ENCODE measurements at regions not wholly inside any gene's neighbourhood (a gene's known extent, or its start where the extent isn't known, plus 50 kb on each side); places are given as distances from the start of the nearest gene placed in this dataset.

DNA sequence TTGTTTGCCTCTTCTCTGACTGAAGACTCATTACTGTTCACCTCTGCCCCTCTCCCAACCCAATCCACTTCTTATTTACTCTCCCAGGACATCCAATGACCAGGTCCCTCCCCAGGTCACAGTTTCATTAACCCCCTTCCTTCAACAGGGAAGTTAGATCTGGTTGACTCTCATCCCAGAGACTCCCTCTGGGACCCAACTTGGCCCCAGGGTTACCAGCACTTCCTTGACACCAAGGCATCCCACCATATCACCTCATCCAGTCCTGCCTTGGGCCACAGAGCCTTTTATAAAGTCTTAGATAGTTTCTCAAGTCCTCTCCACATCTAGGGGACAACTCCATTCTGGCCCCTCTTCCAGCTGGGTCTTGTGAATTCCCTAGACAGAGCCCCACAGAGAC, 470.6 kb upstream of the TSHZ3 start:
- ATAC-seq (no peak), DNase-seq (no peak)
- Histone ChIP-seq H3K27ac (no peak overlapping the region), H3K27me3 (ENCODE audit: low read depth) (no peaks in the 10 kb centered on the region), H3K4me3 (no peak overlapping the region), H3K36me3 (no peaks in the 10 kb centered on the region), H3K4me1 (peaks cover 8% of the 10 kb centered on the region), H3K9me3 (no peaks in the 10 kb centered on the region)
- TF ChIP-seq, protein P1, sequence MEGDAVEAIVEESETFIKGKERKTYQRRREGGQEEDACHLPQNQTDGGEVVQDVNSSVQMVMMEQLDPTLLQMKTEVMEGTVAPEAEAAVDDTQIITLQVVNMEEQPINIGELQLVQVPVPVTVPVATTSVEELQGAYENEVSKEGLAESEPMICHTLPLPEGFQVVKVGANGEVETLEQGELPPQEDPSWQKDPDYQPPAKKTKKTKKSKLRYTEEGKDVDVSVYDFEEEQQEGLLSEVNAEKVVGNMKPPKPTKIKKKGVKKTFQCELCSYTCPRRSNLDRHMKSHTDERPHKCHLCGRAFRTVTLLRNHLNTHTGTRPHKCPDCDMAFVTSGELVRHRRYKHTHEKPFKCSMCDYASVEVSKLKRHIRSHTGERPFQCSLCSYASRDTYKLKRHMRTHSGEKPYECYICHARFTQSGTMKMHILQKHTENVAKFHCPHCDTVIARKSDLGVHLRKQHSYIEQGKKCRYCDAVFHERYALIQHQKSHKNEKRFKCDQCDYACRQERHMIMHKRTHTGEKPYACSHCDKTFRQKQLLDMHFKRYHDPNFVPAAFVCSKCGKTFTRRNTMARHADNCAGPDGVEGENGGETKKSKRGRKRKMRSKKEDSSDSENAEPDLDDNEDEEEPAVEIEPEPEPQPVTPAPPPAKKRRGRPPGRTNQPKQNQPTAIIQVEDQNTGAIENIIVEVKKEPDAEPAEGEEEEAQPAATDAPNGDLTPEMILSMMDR (IDR thresholded peaks at IDR 0.05): no peak
- intact Hi-C loops (cut with DNase I): no loop called here

DNA sequence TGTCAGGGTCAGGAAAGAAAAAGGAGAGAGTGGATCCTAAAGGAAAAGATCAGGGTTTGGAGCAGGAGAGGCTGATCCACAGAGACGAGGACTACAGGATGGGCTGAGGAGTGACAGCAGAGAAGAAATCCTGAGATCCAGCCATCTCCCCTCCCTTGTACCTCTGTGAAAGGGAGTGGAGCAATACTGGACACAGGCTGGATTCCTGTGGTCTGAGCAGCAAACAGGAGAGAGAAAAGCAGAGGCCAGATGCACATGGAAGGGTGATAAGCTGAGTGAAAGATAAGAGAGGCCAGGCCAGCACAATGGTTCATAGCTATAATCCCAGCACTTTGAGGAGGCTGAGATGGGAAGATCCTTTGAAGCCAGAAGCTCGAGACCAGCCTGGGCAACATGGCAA, 472.1 kb upstream of the TSHZ3 start:
- Histone ChIP-seq H3K4me3 (no peak overlapping the region), H3K36me3 (no peaks in the 10 kb centered on the region), H3K4me1 (peaks cover 8% of the 10 kb centered on the region), H3K27ac (no peak overlapping the region), H3K9me3 (no peaks in the 10 kb centered on the region), H3K27me3 (ENCODE audit: low read depth) (no peaks in the 10 kb centered on the region)
- intact Hi-C loops (cut with DNase I): no loop called here
- DNase-seq (no peak), ATAC-seq (no peak)
- TF ChIP-seq, protein P1 (IDR thresholded peaks at IDR 0.05): no peak

DNA sequence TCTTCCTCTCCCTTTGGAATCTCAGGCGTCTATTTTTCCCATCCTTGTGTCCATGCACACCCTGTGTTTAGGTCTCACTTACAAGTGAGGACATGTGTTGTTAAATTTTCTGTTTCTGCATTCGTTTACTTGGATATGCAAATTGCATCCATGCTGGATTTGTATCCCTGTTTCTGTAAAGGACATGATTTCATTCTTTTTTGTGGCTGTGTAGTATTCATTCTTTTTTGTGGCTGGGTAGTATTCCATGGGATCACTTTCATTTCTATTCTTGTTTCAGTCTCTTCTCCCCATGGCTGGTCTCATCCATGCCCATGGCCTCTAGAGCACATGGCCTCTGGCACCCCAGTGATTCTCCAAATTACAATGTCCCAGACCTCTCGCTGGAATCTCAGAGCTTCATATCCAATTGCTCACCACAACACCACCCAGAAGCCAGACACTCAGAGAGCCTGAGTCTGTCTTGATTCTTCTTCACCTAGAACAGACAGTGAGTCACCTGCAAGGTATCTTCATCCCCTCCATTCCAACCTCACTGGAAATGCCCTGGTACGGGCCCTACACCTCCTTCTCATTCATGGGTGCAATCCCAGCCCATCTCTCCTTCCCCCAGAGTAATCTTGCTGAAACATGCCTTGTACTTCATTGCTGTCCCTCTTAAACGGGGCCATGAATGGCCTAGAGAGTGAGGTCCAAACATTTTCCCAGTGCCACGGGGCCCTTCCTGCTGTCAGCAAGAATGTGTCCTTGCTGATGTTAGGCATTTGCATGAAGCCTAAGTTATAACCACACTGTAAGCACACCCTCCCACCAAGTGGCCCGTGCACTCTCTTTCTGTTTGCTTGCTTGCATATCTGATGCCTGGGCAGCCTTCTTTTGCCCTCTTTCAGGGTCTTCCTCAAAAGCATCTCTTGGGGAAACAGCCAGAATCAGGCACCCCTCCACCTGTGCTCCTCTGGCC, 476.2 kb upstream of the TSHZ3 start:
- Histone ChIP-seq H3K4me1 (no peaks in the 10 kb centered on the region), H3K27ac (no peak overlapping the region), H3K27me3 (ENCODE audit: low read depth) (no peaks in the 10 kb centered on the region), H3K4me3 (no peak overlapping the region), H3K9me3 (no peaks in the 10 kb centered on the region), H3K36me3 (no peaks in the 10 kb centered on the region)
- ATAC-seq (no peak), DNase-seq (no peak)
- TF ChIP-seq, protein P1 (IDR thresholded peaks at IDR 0.05): no peak
- intact Hi-C loops (cut with DNase I): no loop called here

DNA sequence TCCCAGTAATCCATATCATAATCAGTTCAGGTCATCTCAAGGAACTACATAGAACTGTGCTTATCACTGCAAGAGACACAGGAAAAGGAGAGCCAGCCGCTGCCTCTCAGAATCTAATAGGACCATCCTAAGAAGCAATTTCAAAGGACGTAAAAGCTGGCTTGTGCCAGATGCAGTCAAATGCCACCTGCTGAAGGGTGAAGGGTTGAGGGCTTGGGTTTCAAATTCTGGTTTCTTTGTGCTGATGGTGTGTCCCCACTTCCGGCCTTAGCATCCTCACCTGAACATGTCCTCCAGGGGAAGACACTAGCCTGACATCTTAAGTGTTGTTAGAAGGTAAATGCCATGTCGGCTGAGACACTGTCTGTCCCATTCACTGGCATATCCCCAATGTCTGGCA, 477.1 kb upstream of the TSHZ3 start:
- TF ChIP-seq, protein P1 (IDR thresholded peaks at IDR 0.05): no peak
- ATAC-seq (no peak), DNase-seq (no peak)
- H3K27me3 ChIP-seq (ENCODE audit: low read depth): no peaks in the 10 kb centered on the region
- no peaks in the 10 kb centered on the region for H3K9me3 ChIP-seq
- no peaks in the 10 kb centered on the region for H3K36me3 ChIP-seq
- H3K4me1 ChIP-seq: no peaks in the 10 kb centered on the region
- H3K4me3 ChIP-seq: no peak overlapping the region
- H3K27ac ChIP-seq: no peak overlapping the region
- intact Hi-C loops (cut with DNase I): no loop called here

DNA sequence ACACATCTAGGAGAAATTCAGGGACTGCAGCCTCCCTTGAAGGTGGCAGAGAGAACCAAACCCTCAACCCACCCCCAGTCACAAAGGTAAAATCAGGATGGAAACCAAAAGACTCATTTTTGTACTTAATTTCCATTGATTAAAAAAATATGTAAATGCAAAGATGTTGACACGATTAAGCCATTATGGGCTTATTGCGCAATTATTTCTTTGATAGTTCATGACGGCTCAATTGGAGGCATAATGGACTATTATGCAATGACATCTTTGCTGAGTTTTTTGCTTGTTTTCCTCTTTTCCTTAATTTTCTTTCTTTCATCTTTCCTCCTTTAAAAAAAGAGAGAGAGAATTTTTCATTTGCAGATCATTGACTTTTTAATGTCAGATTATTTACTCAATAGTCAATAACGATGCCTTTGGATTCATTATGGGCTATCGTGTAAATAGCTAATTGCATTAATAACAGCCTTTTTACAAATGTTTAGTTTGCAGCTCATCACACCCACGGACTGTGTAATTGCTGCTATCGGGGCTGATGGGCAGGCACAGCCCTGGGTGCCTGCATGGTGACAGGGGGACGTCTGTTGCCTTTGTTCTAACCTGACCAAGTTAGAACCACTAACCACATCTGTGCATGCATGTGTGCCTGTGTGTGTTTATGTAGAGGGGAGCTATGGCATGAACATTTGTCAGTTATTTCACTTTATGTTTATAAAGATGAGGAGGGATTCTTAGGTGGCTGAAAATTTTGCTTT, 482.4 kb upstream of the TSHZ3 start:
- TF ChIP-seq, protein P1 (IDR thresholded peaks at IDR 0.05): no peak
- no peak overlapping the region for H3K4me3 ChIP-seq
- intact Hi-C loops (cut with DNase I): no loop called here
- DNase-seq (no peak), ATAC-seq (no peak)
- no peaks in the 10 kb centered on the region for H3K36me3 ChIP-seq
- no peaks in the 10 kb centered on the region for H3K9me3 ChIP-seq
- H3K4me1 ChIP-seq: no peaks in the 10 kb centered on the region
- no peak overlapping the region for H3K27ac ChIP-seq
- H3K27me3 ChIP-seq (ENCODE audit: low read depth): no peaks in the 10 kb centered on the region

All from lower lobe of right lung (tissue), 2 donors.